ENCODE measurements at regions not wholly inside any gene's neighbourhood (a gene's known extent, or its start where the extent isn't known, plus 50 kb on each side); places are given as distances from the start of the nearest gene placed in this dataset.
"Not testable (repeated sequence)": the region's sequence is repeated elsewhere in the genome, so short reads cannot be mapped to it uniquely, and the experiment has no call there.

DNA sequence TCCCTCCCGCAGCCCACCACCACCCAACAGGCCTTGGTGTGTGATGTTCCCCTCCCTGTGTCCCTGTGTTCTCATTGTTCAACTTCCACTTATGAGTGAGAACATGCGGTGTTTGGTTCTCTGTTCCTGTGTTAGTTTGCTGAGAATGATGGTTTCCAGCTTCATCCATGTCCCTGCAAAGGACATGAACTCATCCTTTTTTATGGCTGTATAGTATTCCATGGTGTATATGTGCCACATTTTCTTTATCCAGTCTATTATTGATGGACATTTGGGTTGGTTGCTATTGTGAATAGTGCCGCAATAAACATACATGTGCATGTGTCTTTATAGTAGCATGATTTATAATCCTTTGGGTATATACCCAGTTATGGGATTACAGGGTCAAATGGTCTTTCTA lies 59.1 kb upstream of the RHOBTB1 start:
- TF ChIP-seq, protein P1, sequence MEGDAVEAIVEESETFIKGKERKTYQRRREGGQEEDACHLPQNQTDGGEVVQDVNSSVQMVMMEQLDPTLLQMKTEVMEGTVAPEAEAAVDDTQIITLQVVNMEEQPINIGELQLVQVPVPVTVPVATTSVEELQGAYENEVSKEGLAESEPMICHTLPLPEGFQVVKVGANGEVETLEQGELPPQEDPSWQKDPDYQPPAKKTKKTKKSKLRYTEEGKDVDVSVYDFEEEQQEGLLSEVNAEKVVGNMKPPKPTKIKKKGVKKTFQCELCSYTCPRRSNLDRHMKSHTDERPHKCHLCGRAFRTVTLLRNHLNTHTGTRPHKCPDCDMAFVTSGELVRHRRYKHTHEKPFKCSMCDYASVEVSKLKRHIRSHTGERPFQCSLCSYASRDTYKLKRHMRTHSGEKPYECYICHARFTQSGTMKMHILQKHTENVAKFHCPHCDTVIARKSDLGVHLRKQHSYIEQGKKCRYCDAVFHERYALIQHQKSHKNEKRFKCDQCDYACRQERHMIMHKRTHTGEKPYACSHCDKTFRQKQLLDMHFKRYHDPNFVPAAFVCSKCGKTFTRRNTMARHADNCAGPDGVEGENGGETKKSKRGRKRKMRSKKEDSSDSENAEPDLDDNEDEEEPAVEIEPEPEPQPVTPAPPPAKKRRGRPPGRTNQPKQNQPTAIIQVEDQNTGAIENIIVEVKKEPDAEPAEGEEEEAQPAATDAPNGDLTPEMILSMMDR (IDR thresholded peaks at IDR 0.05), result not testable (repeated sequence)
- TF ChIP-seq POLR2A (IDR thresholded peaks at IDR 0.05), result not testable (repeated sequence)

Data from right lobe of liver (tissue), 4 donors.